Kidney (tissue), 13 donors: ENCODE measurements at regions not wholly inside any gene's neighbourhood (a gene's known extent, or its start where the extent isn't known, plus 50 kb on each side); places are given as distances from the start of the nearest gene placed in this dataset.

Experiments
- DNase-seq, 5 donors: peaks; one replicate each; pipeline ENCODE4 v3.0.0-alpha.2; 2013 to 2020
- FAIRE-seq: peaks from 2 replicates; lab custom pipeline; 2012; peaks lifted over from hg19 to GRCh38; lab: Jason Lieb, UNC
- H3K27ac ChIP-seq, 2 donors: one replicate each; pipeline ENCODE4 v1.7.0; 2013; ENCODE audit warnings: low read depth in 2 of 2, low read length in 2 of 2, inconsistent platforms in 1 of 2
- H3K27me3 ChIP-seq: one replicate; pipeline ENCODE4 v1.7.1; 2013; ENCODE audit warnings: low read length, inconsistent platforms; ENCODE audit not compliant: control insufficient read depth, insufficient read depth
- H3K36me3 ChIP-seq, 3 donors: one replicate each; pipeline versions ENCODE4 v1.7.0 to v1.7.1; 2013; ENCODE audit warnings: low read length in 3 of 3, control low read depth in 1 of 3, inconsistent platforms in 1 of 3; ENCODE audit not compliant: insufficient read depth in 3 of 3, control insufficient read depth in 2 of 3
- H3K4me1 ChIP-seq, 3 donors: one replicate each; pipeline versions ENCODE4 v1.7.0 to v1.7.1; 2013; ENCODE audit warnings: low read length in 3 of 3, inconsistent platforms in 1 of 3, low read depth in 1 of 3; ENCODE audit not compliant: control insufficient read depth in 2 of 3, insufficient read depth in 2 of 3
- H3K4me3 ChIP-seq, 3 donors: one replicate each; pipeline versions ENCODE4 v1.7.0 to v1.8.1; 2013; ENCODE audit warnings: low read length in 3 of 3, control low read depth in 1 of 3, inconsistent platforms in 1 of 3
- H3K9ac ChIP-seq, 3 donors: one replicate each; pipeline versions ENCODE4 v1.7.0 to v1.7.1; 2013; ENCODE audit warnings: low read length in 3 of 3, control low read depth in 1 of 3, inconsistent platforms in 1 of 3
- H3K9me3 ChIP-seq, 3 donors: one replicate each; pipeline versions ENCODE4 v1.7.0 to v1.7.1; 2013; ENCODE audit warnings: low read length in 3 of 3, control low read depth in 1 of 3, inconsistent platforms in 1 of 3; ENCODE audit not compliant: control insufficient read depth in 2 of 3, insufficient read depth in 1 of 3
- CTCF ChIP-seq: IDR thresholded peaks from 3 replicates; pipeline ENCODE4 v1.5.1; 2012; ENCODE audit warnings: mild to moderate bottlenecking, moderate library complexity, borderline replicate concordance; ENCODE audit not compliant: insufficient read depth; ENCODE audit errors: extremely low read depth
- intact Hi-C: fragments of 100-400 bp; cut with DNase I; formaldehyde crosslinking; loops from one replicate; pipeline ENCODE4 v1.11.1; 2022
- donor health status: control.
- donor health status: control.
- donor health status: control.
- donor health status: control.
- donor health status: control.
- donor health status: DM: yes; HTN: yes; CAD: no.
- donor health status: Normal renal cell carcinoma (clear cell type).

GRCh38 chr3:96537165-96537564, 277.2 kb upstream of the EPHA6 start:
- intact Hi-C loops, result no loop called here
- no peaks in the 10 kb centered on the region for H3K4me1 ChIP-seq
- no peak overlapping the region for H3K27ac ChIP-seq
- no peak for TF ChIP-seq CTCF
- no peaks in the 10 kb centered on the region for H3K27me3 ChIP-seq
- no peak overlapping the region for H3K9ac ChIP-seq
- DNase-seq (no peak), FAIRE-seq (no peak)
- H3K9me3 ChIP-seq, result peaks cover 0 to 2% (median 0%) of the 10 kb centered on the region in 3 donors
- no peaks in the 10 kb centered on the region for H3K36me3 ChIP-seq
- H3K4me3 ChIP-seq, result no peak overlapping the region

GRCh38 chr3:96538186-96538585, 276.2 kb upstream of the EPHA6 start:
- Histone ChIP-seq H3K9ac (no peak overlapping the region), H3K36me3 (no peaks in the 10 kb centered on the region), H3K4me3 (no peak overlapping the region), H3K27me3 (no peaks in the 10 kb centered on the region), H3K9me3 (peaks cover 0 to 2% (median 0%) of the 10 kb centered on the region in 3 donors), H3K4me1 (no peaks in the 10 kb centered on the region), H3K27ac (no peak overlapping the region)
- no peak for FAIRE-seq
- intact Hi-C loops, result no loop called here
- TF ChIP-seq CTCF, result no peak
- DNase-seq, result no peak

- DNase-seq (no peak), FAIRE-seq (no peak)
- Histone ChIP-seq H3K4me3 (no peak overlapping the region), H3K9me3 (peaks cover 0 to 2% (median 0%) of the 10 kb centered on the region in 3 donors), H3K36me3 (no peaks in the 10 kb centered on the region), H3K9ac (no peak overlapping the region), H3K27me3 (no peaks in the 10 kb centered on the region), H3K4me1 (no peaks in the 10 kb centered on the region), H3K27ac (no peak overlapping the region)
- intact Hi-C loops, result no loop called here
- TF ChIP-seq CTCF, result no peak
These were observed 266.3 kb upstream of the EPHA6 start for GRCh38 chr3:96548073-96548472.

- H3K9ac ChIP-seq, result no peak overlapping the region
- no peaks in the 10 kb centered on the region for H3K4me1 ChIP-seq
- TF ChIP-seq CTCF, result no peak
- H3K27ac ChIP-seq, result no peak overlapping the region
- FAIRE-seq, result no peak
- no peak for DNase-seq
- H3K4me3 ChIP-seq, result no peak overlapping the region
- H3K9me3 ChIP-seq, result no peaks in the 10 kb centered on the region
- no peaks in the 10 kb centered on the region for H3K27me3 ChIP-seq
- intact Hi-C loops, result no loop called here
- H3K36me3 ChIP-seq, result no peaks in the 10 kb centered on the region
These were observed 237.5 kb upstream of the EPHA6 start for GRCh38 chr3:96576935-96577334.
